K562 (cell line): ENCODE measurements at regions not wholly inside any gene's neighbourhood (a gene's known extent, or its start where the extent isn't known, plus 50 kb on each side); places are given as distances from the start of the nearest gene placed in this dataset.

Source experiments
- CBFA2T3 ChIP-seq: fragments of 450-650 bp; IDR thresholded peaks from 2 replicates; pipeline ENCODE4 v1.6.1; 2017
- DMBX1 ChIP-seq: fragments of 250-450 bp; sonication (Bioruptor Pico); IDR thresholded peaks from 2 replicates; pipeline ENCODE4 v1.8.0; 2022; ENCODE audit warnings: inconsistent platforms, mild to moderate bottlenecking, moderate library complexity, borderline replicate concordance
- EGR1 ChIP-seq: fragments of 450-650 bp; conservative IDR thresholded peaks from 2 replicates; pipeline ENCODE4 v1.6.1; 2017; ENCODE audit warnings: mild to moderate bottlenecking
- EP300 ChIP-seq: IDR thresholded peaks from 2 replicates; pipeline ENCODE4 v1.6.1; 2012; ENCODE audit warnings: low read length, improper control_type of control experiment
- ETV5 ChIP-seq: sonication (generic); formaldehyde crosslinking; IDR thresholded peaks from 2 replicates; pipeline ENCODE4 v1.4.0; 2020; ENCODE audit warnings: low read depth, mild to moderate bottlenecking, missing genetic modification reagents
- HNRNPL ChIP-seq: fragments of 200-400 bp; formaldehyde crosslinking; IDR thresholded peaks from 2 replicates; pipeline ENCODE4 v1.6.1; 2017; ENCODE audit warnings: low read depth, mild to moderate bottlenecking, low read length
- JUND ChIP-seq, 2 experiments: IDR thresholded peaks; 2 replicates in 1 of 2; 3 replicates in 1 of 2; pipeline ENCODE4 v1.6.1; 2011; ENCODE audit warnings: borderline replicate concordance in 2 of 2, low read depth in 2 of 2, low read length in 2 of 2, improper control_type of control experiment in 1 of 2, missing biosample characterization in 1 of 2, missing genetic modification characterization in 1 of 2, missing genetic modification reagents in 1 of 2
- MAZ ChIP-seq, 2 experiments: fragments of 450-650 bp in 1 of 2; sonication (generic) in 1 of 2; formaldehyde crosslinking; IDR thresholded peaks in 1 of 2; conservative IDR thresholded peaks in 1 of 2; 2 replicates each; pipeline versions ENCODE4 v1.4.0 to v1.5.0; 2020; ENCODE audit warnings: mild to moderate bottlenecking in 1 of 2, missing genetic modification reagents in 1 of 2
- MCM3 ChIP-seq: fragments of 450-650 bp; IDR thresholded peaks from 2 replicates; pipeline ENCODE4 v1.6.1; 2016
- MTA2 ChIP-seq: fragments of 450-650 bp; IDR thresholded peaks from 2 replicates; pipeline ENCODE4 v1.6.1; 2016; ENCODE audit warnings: low read depth
- NCOA4 ChIP-seq: fragments of 450-650 bp; IDR thresholded peaks from 2 replicates; pipeline ENCODE4 v1.6.1; 2018; ENCODE audit warnings: mild to moderate bottlenecking; ENCODE audit not compliant: partially characterized antibody
- NONO ChIP-seq, 2 experiments: fragments of 200-400 bp in 1 of 2; fragments of 450-650 bp in 1 of 2; formaldehyde crosslinking in 1 of 2; IDR thresholded peaks; 2 replicates each; pipeline ENCODE4 v1.6.1; 2017; ENCODE audit warnings: low read depth in 2 of 2, mild to moderate bottlenecking in 2 of 2, moderate library complexity in 2 of 2, low read length in 1 of 2
- NR2F6 ChIP-seq: fragments of 450-650 bp; formaldehyde crosslinking; IDR thresholded peaks from 2 replicates; pipeline ENCODE4 v1.4.0; 2020; ENCODE audit warnings: mild to moderate bottlenecking
- NR4A1 ChIP-seq, 2 experiments: fragments of 250-450 bp in 1 of 2; fragments of 450-650 bp in 1 of 2; sonication (Bioruptor Pico) in 1 of 2; IDR thresholded peaks; 2 replicates each; pipeline versions ENCODE4 v1.4.0 to v1.6.1; 2016 to 2020; ENCODE audit warnings: mild to moderate bottlenecking in 2 of 2, missing compliant biosample characterization in 1 of 2, missing genetic modification characterization in 1 of 2, moderate library complexity in 1 of 2
- PHF21A ChIP-seq: fragments of 450-650 bp; IDR thresholded peaks from 2 replicates; pipeline ENCODE4 v1.6.1; 2017; ENCODE audit warnings: low read depth, borderline replicate concordance
- PPARD ChIP-seq: fragments of 250-450 bp; sonication (Bioruptor Pico); IDR thresholded peaks from 2 replicates; pipeline ENCODE4 v1.8.0; 2022; ENCODE audit warnings: inconsistent platforms, mild to moderate bottlenecking, moderate library complexity
- RBM39 ChIP-seq: fragments of 200-400 bp; formaldehyde crosslinking; optimal IDR thresholded peaks from 2 replicates; pipeline ENCODE3; 2018; ENCODE audit warnings: low read depth, low read length
- SMC3 ChIP-seq: conservative IDR thresholded peaks from 2 replicates; pipeline ENCODE4 v1.6.1; 2011; ENCODE audit warnings: low read depth, low read length, improper control_type of control experiment; ENCODE audit not compliant: insufficient read depth
- SNRNP70 ChIP-seq: fragments of 200-400 bp; formaldehyde crosslinking; optimal IDR thresholded peaks from 2 replicates; pipeline ENCODE3; 2017; ENCODE audit warnings: low read depth, low read length
- SRSF3 ChIP-seq: fragments of 200-400 bp; formaldehyde crosslinking; IDR thresholded peaks from 2 replicates; pipeline ENCODE4 v1.6.1; 2016; ENCODE audit warnings: mild to moderate bottlenecking, low read length, moderate library complexity; ENCODE audit not compliant: insufficient read depth
- TAL1 ChIP-seq: fragments of 450-650 bp; IDR thresholded peaks from 2 replicates; pipeline ENCODE4 v1.6.1; 2016; ENCODE audit warnings: mild to moderate bottlenecking
- TEAD1 ChIP-seq, 2 experiments: fragments of 450-650 bp in 1 of 2; sonication (generic) in 1 of 2; formaldehyde crosslinking; IDR thresholded peaks; 2 replicates each; pipeline versions ENCODE4 v1.4.0 to v1.8.0; 2020 to 2022; ENCODE audit warnings: mild to moderate bottlenecking in 2 of 2, missing genetic modification reagents in 1 of 2
- ZNF124 ChIP-seq: sonication (generic); formaldehyde crosslinking; IDR thresholded peaks from 2 replicates; pipeline ENCODE4 v1.8.1; 2022; ENCODE audit warnings: missing genetic modification reagents
- ZNF354B ChIP-seq: fragments of 250-450 bp; sonication (Bioruptor Pico); IDR thresholded peaks from 2 replicates; pipeline ENCODE4 v1.4.0; 2020
- ZNF507 ChIP-seq: conservative IDR thresholded peaks from 2 replicates; pipeline ENCODE4 v1.6.1; 2017; ENCODE audit warnings: missing genetic modification characterization, missing compliant biosample characterization
- ZNF644 ChIP-seq: fragments of 200-800 bp; sonication (Bioruptor generic); IDR thresholded peaks from 2 replicates; pipeline ENCODE4 v1.6.1; 2016; ENCODE audit warnings: low read depth, missing genetic modification characterization, missing compliant biosample characterization
- ZNF76 ChIP-seq: fragments of 250-450 bp; sonication (Bioruptor Pico); IDR thresholded peaks from 2 replicates; pipeline ENCODE4 v1.4.0; 2020; ENCODE audit warnings: mild to moderate bottlenecking, moderate library complexity, borderline replicate concordance
- TF ChIP-seq, protein P1 (sequence below): sonication (generic); formaldehyde crosslinking; IDR thresholded peaks from 2 replicates; pipeline ENCODE4 v1.8.0; 2023; ENCODE audit warnings: mild to moderate bottlenecking, missing genetic modification reagents
- TF ChIP-seq, protein P2 (sequence below): fragments of 450-650 bp; formaldehyde crosslinking; IDR thresholded peaks from 2 replicates; pipeline ENCODE4 v1.4.0; 2020; ENCODE audit warnings: mild to moderate bottlenecking, moderate library complexity

DNA sequence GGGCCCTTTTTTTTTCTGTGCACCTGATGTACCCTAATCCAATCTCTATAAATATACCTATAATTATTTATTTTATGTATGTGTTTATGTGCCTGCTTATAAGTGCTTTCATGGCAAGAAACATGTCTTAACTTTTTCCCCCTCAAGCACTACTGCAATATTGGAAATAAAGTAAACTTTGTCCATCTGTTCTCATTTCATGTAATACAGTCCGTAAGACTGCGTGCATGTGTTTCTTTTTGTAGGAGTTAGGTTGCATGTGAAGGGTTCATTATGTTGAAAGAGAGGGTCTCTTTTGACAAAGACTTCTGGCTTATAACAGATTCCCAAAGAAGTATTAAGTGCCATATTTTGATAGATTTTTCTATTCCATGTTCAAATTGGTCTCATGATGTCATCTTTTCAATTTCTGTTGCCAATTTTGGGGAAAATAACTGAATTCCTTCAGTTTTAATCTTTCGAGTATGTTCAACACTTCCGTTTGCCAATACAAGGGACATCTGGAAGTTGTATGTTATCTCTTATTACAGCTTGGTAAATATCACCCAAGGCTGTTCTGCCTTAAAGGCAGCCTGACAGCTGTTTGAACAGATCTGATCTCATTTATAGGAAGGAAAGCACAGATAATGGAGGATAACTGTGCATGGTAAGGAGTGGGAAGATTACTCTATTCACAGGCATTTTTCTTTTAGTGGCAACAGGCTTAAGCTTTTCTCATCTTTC, 273.1 kb upstream of the SGO1 start (continued):
- no peak for TF ChIP-seq SMC3
- TF ChIP-seq SNRNP70 = no peak
- no peak for TF ChIP-seq PHF21A
- no peak for TF ChIP-seq HNRNPL
- TF ChIP-seq ETV5 = no peak
- peak; percentile 74 for TF ChIP-seq TAL1
- no peak for TF ChIP-seq ZNF507 (tag)
- TF ChIP-seq MAZ (CRISPR knock-in tag; conservative IDR thresholded peaks at IDR 0.05 in 1 of 2, IDR thresholded peaks at IDR 0.05 in 1 of 2) = no peak
- 0 out of 2 replicates have a peak, but pooled peaks have one; percentile 8 for TF ChIP-seq EP300
- TF ChIP-seq PPARD (CRISPR knock-in tag) = no peak
- TF ChIP-seq MCM3 = no peak
- TF ChIP-seq ZNF124 (CRISPR knock-in tag) = no peak
- TF ChIP-seq, protein P1, sequence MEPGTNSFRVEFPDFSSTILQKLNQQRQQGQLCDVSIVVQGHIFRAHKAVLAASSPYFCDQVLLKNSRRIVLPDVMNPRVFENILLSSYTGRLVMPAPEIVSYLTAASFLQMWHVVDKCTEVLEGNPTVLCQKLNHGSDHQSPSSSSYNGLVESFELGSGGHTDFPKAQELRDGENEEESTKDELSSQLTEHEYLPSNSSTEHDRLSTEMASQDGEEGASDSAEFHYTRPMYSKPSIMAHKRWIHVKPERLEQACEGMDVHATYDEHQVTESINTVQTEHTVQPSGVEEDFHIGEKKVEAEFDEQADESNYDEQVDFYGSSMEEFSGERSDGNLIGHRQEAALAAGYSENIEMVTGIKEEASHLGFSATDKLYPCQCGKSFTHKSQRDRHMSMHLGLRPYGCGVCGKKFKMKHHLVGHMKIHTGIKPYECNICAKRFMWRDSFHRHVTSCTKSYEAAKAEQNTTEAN (CRISPR knock-in tag) = no peak
- TF ChIP-seq EGR1 = no peak
- TF ChIP-seq NONO (IDR thresholded peaks at IDR 0.05; ENCODE audit: low read depth in 2 of 2, low read length in 1 of 2) = no peak
- no peak for TF ChIP-seq NR2F6
- no peak for TF ChIP-seq SRSF3
- no peak for TF ChIP-seq JUND (IDR thresholded peaks at IDR 0.05; ENCODE audit: borderline replicate concordance, low read depth, low read length)
- peak; percentile 46; the same call in 1 of the 3 replicates for TF ChIP-seq JUND (tag; IDR thresholded peaks at IDR 0.05; ENCODE audit: borderline replicate concordance, low read depth, low read length)
- TF ChIP-seq CBFA2T3 = peak; percentile 79
- TF ChIP-seq, protein P2, sequence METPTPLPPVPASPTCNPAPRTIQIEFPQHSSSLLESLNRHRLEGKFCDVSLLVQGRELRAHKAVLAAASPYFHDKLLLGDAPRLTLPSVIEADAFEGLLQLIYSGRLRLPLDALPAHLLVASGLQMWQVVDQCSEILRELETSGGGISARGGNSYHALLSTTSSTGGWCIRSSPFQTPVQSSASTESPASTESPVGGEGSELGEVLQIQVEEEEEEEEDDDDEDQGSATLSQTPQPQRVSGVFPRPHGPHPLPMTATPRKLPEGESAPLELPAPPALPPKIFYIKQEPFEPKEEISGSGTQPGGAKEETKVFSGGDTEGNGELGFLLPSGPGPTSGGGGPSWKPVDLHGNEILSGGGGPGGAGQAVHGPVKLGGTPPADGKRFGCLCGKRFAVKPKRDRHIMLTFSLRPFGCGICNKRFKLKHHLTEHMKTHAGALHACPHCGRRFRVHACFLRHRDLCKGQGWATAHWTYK (CRISPR knock-in tag) = no peak
- TF ChIP-seq ZNF76 (CRISPR knock-in tag) = no peak
- peak; percentile 81; the same call in 1 of the 2 replicates for TF ChIP-seq DMBX1 (CRISPR knock-in tag)
- no peak for TF ChIP-seq ZNF354B (CRISPR knock-in tag)
- no peak for TF ChIP-seq ZNF644 (tag)
- TF ChIP-seq NR4A1 (CRISPR knock-in tag; IDR thresholded peaks at IDR 0.05) = no peak
- no peak for TF ChIP-seq NR4A1 (tag; IDR thresholded peaks at IDR 0.05)
- TF ChIP-seq NCOA4 = no peak
- TF ChIP-seq MTA2 = peak; percentile 49
- no peak for TF ChIP-seq RBM39
- TF ChIP-seq TEAD1 (CRISPR knock-in tag; IDR thresholded peaks at IDR 0.05) = no peak
